ENCODE measurements at regions not wholly inside any gene's neighbourhood (a gene's known extent, or its start where the extent isn't known, plus 50 kb on each side); places are given as distances from the start of the nearest gene placed in this dataset.

DNA sequence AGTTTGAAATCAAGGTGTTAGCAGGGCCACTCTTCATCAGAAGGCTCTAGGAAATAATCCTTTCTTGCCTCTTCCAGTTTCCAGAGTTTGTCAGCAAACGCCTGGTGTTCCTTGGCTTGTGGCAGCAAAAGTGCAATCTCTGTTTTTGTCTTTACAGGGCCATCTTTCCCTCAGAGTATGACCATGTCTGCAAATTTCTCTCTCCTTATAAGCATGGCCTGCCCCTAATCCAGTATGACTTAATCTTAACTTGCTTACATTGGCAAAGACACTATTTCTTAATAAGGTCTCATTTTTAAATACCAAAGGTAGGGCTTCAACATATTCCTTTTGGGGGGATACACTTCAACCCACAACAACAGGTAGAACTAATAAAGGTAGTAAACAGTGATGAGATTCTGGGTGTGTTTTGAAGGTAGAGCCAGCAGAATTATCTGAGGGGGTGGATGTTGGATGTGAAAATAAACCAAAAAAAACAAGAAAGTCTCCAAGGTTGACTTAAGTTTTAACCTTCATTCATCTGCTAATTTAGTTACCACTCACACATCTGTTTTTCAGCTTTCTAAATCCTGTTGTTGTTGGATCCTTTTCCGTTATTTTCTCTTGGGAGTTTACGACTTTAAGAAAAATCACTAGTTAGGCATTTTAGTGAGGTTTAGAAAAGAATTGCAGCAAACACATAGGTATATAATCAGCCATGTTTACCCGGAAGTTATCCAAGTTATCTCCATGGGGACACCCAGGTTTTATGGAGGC is 234.4 kb upstream of the FIGN start:
- Histone ChIP-seq H3K27ac (ENCODE audit: low read depth, low read length) (no peak overlapping the region), H3K79me2 (ENCODE audit: control insufficient read depth in 1 of 2, insufficient read depth in 2 of 2, low read length in 2 of 2) (no peaks in the 10 kb centered on the region), H4K5ac (ENCODE audit: insufficient read length, low read depth, low read length) (no peak overlapping the region), H3K36me3 (ENCODE audit: control insufficient read depth in 2 of 4, insufficient read depth in 4 of 4, low read length in 3 of 4) (no peaks in the 10 kb centered on the region), H3K4me3 (ENCODE audit: extremely low read depth in 1 of 4, insufficient read depth in 2 of 4, low read depth in 3 of 4, low read length in 4 of 4) (no peak overlapping the region), H2BK15ac (ENCODE audit: low read length) (no peak overlapping the region), H3K79me1 (ENCODE audit: low read depth, low read length) (no peaks in the 10 kb centered on the region), H3K9me3 (ENCODE audit: insufficient read depth in 2 of 2, low read depth in 1 of 2, low read length in 1 of 2) (no peaks in the 10 kb centered on the region), H3K4ac (replicated peaks; ENCODE audit: insufficient read length, low read depth, low read length) (no peak overlapping the region), H2BK12ac (ENCODE audit: low read depth, low read length) (no peak overlapping the region), H3K9ac (replicated peaks in 1 of 4; ENCODE audit: extremely low read depth in 1 of 4, low read depth in 3 of 4, low read length in 3 of 4) (no peak overlapping the region), H4K91ac (replicated peaks; ENCODE audit: insufficient read length, low read length) (no peak overlapping the region), H2AFZ (ENCODE audit: low read length) (no peak overlapping the region), H3K14ac (ENCODE audit: insufficient read length) (no peak overlapping the region), H3K23me2 (ENCODE audit: low read depth, low read length) (no peaks in the 10 kb centered on the region), H2BK5ac (ENCODE audit: low read depth, low read length) (no peak overlapping the region), H2BK20ac (ENCODE audit: low read length) (no peak overlapping the region), H2AK5ac (ENCODE audit: low read depth, low read length) (no peak overlapping the region), H3K18ac (ENCODE audit: extremely low read depth, low read length) (no peak overlapping the region), H3K27me3 (replicated peaks in 1 of 4; ENCODE audit: control insufficient read depth in 3 of 4, extremely low read depth in 1 of 4, insufficient read depth in 3 of 4, low read length in 3 of 4) (no peaks in the 10 kb centered on the region), H3K4me2 (ENCODE audit: insufficient read depth in 1 of 2, low read depth in 2 of 2, low read length in 2 of 2) (no peak overlapping the region), H4K8ac (ENCODE audit: extremely low read depth, insufficient read depth, low read length) (no peak overlapping the region), H2BK120ac (replicated peaks; ENCODE audit: low read depth, low read length) (no peak overlapping the region), H3K56ac (replicated peaks; ENCODE audit: insufficient read length, low read depth, low read length) (no peak overlapping the region), H3K4me1 (replicated peaks in 1 of 4; ENCODE audit: control insufficient read depth in 3 of 4, insufficient read depth in 4 of 4, low read length in 3 of 4) (no peaks in the 10 kb centered on the region), H4K20me1 (replicated peaks in 1 of 2; ENCODE audit: control insufficient read depth in 1 of 2, insufficient read depth in 2 of 2, low read length in 2 of 2) (no peaks in the 10 kb centered on the region), H3K23ac (ENCODE audit: insufficient read length) (no peak overlapping the region)
- CTCF ChIA-PET (ENCODE audit: partially characterized antibody), result no interaction called here
- no peak for FAIRE-seq
- 89% methylated on average over 4 of the region's 4 CpGs; no CpG with 5 or more reads in 1 of the 2 experiments for WGBS, 2 experiments (ENCODE audit: extremely low coverage in 1 of 2, insufficient coverage in 1 of 2, insufficient read length in 1 of 2, insufficient replicate concordance in 2 of 2, low coverage in 1 of 2, low lambda C conversion rate in 2 of 2, missing lambda C conversion rate in 1 of 2)
- POLR2A ChIA-PET (ENCODE audit: partially characterized antibody), result no interaction called here
- no peak for DNase-seq (ENCODE audit: low read depth in 1 of 2, low spot score in 2 of 2)
- TF ChIP-seq SP1 (IDR thresholded peaks at IDR 0.05; ENCODE audit: low read depth, low read length), result no peak
- TF ChIP-seq, protein P1, sequence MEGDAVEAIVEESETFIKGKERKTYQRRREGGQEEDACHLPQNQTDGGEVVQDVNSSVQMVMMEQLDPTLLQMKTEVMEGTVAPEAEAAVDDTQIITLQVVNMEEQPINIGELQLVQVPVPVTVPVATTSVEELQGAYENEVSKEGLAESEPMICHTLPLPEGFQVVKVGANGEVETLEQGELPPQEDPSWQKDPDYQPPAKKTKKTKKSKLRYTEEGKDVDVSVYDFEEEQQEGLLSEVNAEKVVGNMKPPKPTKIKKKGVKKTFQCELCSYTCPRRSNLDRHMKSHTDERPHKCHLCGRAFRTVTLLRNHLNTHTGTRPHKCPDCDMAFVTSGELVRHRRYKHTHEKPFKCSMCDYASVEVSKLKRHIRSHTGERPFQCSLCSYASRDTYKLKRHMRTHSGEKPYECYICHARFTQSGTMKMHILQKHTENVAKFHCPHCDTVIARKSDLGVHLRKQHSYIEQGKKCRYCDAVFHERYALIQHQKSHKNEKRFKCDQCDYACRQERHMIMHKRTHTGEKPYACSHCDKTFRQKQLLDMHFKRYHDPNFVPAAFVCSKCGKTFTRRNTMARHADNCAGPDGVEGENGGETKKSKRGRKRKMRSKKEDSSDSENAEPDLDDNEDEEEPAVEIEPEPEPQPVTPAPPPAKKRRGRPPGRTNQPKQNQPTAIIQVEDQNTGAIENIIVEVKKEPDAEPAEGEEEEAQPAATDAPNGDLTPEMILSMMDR (IDR thresholded peaks at IDR 0.05; ENCODE audit: control extremely low read depth in 1 of 3, insufficient read depth in 1 of 3, low read depth in 1 of 3, low read length in 3 of 3), result no peak
- no peak for TF ChIP-seq SAP30 (IDR thresholded peaks at IDR 0.05; ENCODE audit: insufficient read depth, insufficient replicate concordance, low read length)
- TF ChIP-seq BRCA1 (IDR thresholded peaks at IDR 0.05; ENCODE audit: low read depth, low read length), result no peak
- TF ChIP-seq, protein P2, sequence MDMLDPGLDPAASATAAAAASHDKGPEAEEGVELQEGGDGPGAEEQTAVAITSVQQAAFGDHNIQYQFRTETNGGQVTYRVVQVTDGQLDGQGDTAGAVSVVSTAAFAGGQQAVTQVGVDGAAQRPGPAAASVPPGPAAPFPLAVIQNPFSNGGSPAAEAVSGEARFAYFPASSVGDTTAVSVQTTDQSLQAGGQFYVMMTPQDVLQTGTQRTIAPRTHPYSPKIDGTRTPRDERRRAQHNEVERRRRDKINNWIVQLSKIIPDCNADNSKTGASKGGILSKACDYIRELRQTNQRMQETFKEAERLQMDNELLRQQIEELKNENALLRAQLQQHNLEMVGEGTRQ (IDR thresholded peaks at IDR 0.05; ENCODE audit: low read length), result no peak
- TF ChIP-seq JUN (IDR thresholded peaks at IDR 0.05; ENCODE audit: low read depth, low read length), result no peak
- no peak for TF ChIP-seq KDM5A (IDR thresholded peaks at IDR 0.05; ENCODE audit: low read length)
- no peak for TF ChIP-seq KDM4A (IDR thresholded peaks at IDR 0.05; ENCODE audit: low read depth, low read length, severe bottlenecking)
- TF ChIP-seq, protein P3, sequence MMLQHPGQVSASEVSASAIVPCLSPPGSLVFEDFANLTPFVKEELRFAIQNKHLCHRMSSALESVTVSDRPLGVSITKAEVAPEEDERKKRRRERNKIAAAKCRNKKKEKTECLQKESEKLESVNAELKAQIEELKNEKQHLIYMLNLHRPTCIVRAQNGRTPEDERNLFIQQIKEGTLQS (IDR thresholded peaks at IDR 0.05; ENCODE audit: insufficient read depth, low read depth, low read length), result no peak

All from H1 (cell line).